Neural cell (in vitro differentiated cells): ENCODE measurements at regions not wholly inside any gene's neighbourhood (a gene's known extent, or its start where the extent isn't known, plus 50 kb on each side); places are given as distances from the start of the nearest gene placed in this dataset.

Experiments used
- H2AFZ ChIP-seq: fragments of 200-600, 300-800 bp; sonication (generic), shearing (Covaris generic); 2 replicates; pipeline ENCODE4 v1.6.0; 2014; ENCODE audit warnings: low read depth, mild to moderate bottlenecking, antibody characterized with exemption, low read length, moderate library complexity
- H3F3A ChIP-seq: fragments of 200-600 bp; shearing (Covaris generic); 2 replicates; pipeline ENCODE4 v1.6.1; 2016; ENCODE audit warnings: mild to moderate bottlenecking, moderate library complexity, mixed read lengths, antibody characterized with exemption, low read length; ENCODE audit not compliant: insufficient read depth, poor library complexity, severe bottlenecking
- H3K27ac ChIP-seq: fragments of 200-600, 300-800 bp; sonication (generic), shearing (Covaris generic); 2 replicates; pipeline ENCODE4 v1.5.1; 2014; ENCODE audit warnings: mild to moderate bottlenecking, low read length, moderate library complexity
- H3K27me3 ChIP-seq: fragments of 300-800, 200-600 bp; sonication (generic), shearing (Covaris generic); 2 replicates; pipeline ENCODE4 v1.6.0; 2014; ENCODE audit warnings: mild to moderate bottlenecking, low read depth, low read length, moderate library complexity; ENCODE audit not compliant: insufficient read depth
- H3K36me3 ChIP-seq: fragments of 300-800, 200-600 bp; sonication (generic), shearing (Covaris generic); 2 replicates; pipeline ENCODE4 v1.5.1; 2014; ENCODE audit warnings: mild to moderate bottlenecking, antibody characterized with exemption, low read length, moderate library complexity; ENCODE audit not compliant: insufficient read depth
- H3K4me2 ChIP-seq: fragments of 300-800, 200-600 bp; sonication (generic), shearing (Covaris generic); 2 replicates; pipeline ENCODE4 v1.6.0; 2014; ENCODE audit warnings: mild to moderate bottlenecking, low read length
- H3K4me3 ChIP-seq: fragments of 300-800, 200-600 bp; sonication (generic), shearing (Covaris generic); 2 replicates; pipeline ENCODE4 v1.5.1; 2014; ENCODE audit warnings: mild to moderate bottlenecking, low read length, moderate library complexity
- H3K79me2 ChIP-seq: fragments of 200-600 bp; shearing (Covaris generic); replicated peaks from 2 replicates; pipeline ENCODE4 v1.6.0; 2014; ENCODE audit warnings: mild to moderate bottlenecking, low read length, moderate library complexity; ENCODE audit not compliant: insufficient read depth
- H3K9ac ChIP-seq: fragments of 300-800, 200-600 bp; sonication (generic), shearing (Covaris generic); 2 replicates; pipeline ENCODE4 v1.6.1; 2016; ENCODE audit warnings: mild to moderate bottlenecking, low read length, mixed read lengths
- H3K9me2 ChIP-seq: fragments of 200-600 bp; shearing (Covaris generic); 2 replicates; pipeline ENCODE4 v1.6.1; 2016; ENCODE audit warnings: mild to moderate bottlenecking, low read length, mixed read lengths; ENCODE audit not compliant: insufficient read depth
- H3K9me3 ChIP-seq: fragments of 200-600, 300-800 bp; sonication (generic), shearing (Covaris generic); 2 replicates; pipeline ENCODE4 v1.6.1; 2016; ENCODE audit warnings: mild to moderate bottlenecking, mixed run types, low read length, moderate library complexity, mixed read lengths
- H4K20me1 ChIP-seq: fragments of 200-600 bp; shearing (Covaris generic); 2 replicates; pipeline ENCODE4 v1.6.1; 2016; ENCODE audit warnings: mild to moderate bottlenecking, mixed run types; ENCODE audit not compliant: insufficient read depth
- CTCF ChIP-seq: fragments of 450-650 bp; IDR thresholded peaks from 2 replicates; pipeline ENCODE4 v1.5.1; 2014; ENCODE audit warnings: antibody characterized with exemption, mild to moderate bottlenecking, moderate library complexity; ENCODE audit not compliant: poor library complexity, severe bottlenecking
- EZH2 ChIP-seq: fragments of 200-600, 300-800 bp; shearing (Covaris generic), sonication (generic); IDR thresholded peaks from 2 replicates; pipeline ENCODE4 v1.6.1; 2014; ENCODE audit warnings: antibody characterized with exemption, low read length, borderline replicate concordance, mild to moderate bottlenecking; ENCODE audit not compliant: insufficient read depth, poor library complexity, severe bottlenecking
- MXI1 ChIP-seq: fragments of 450-650 bp; conservative IDR thresholded peaks from 2 replicates; pipeline ENCODE4 v1.6.1; 2014; ENCODE audit warnings: antibody characterized with exemption, mild to moderate bottlenecking; ENCODE audit not compliant: poor library complexity, severe bottlenecking
- POLR2AphosphoS5 ChIP-seq: IDR thresholded peaks from 2 replicates; pipeline ENCODE4 v1.6.1; 2012
- RAD21 ChIP-seq: fragments of 450-650 bp; conservative IDR thresholded peaks from 2 replicates; pipeline ENCODE4 v1.6.1; 2014; ENCODE audit warnings: antibody characterized with exemption, mild to moderate bottlenecking, moderate library complexity
- SMC3 ChIP-seq: fragments of 450-650 bp; conservative IDR thresholded peaks from 2 replicates; pipeline ENCODE4 v1.6.1; 2014; ENCODE audit warnings: antibody characterized with exemption, mild to moderate bottlenecking, moderate library complexity; ENCODE audit not compliant: poor library complexity
- TAF1 ChIP-seq: IDR thresholded peaks from 2 replicates; pipeline ENCODE4 v1.6.1; 2012; ENCODE audit warnings: low read depth

GRCh38 chr7:79855172-79855571, 279.5 kb upstream of the GNAI1 start:
- no peaks in the 10 kb centered on the region for H3K9me2 ChIP-seq
- no peak for TF ChIP-seq TAF1
- no peak for TF ChIP-seq POLR2AphosphoS5
- TF ChIP-seq MXI1: no peak
- TF ChIP-seq CTCF: no peak
- no peak for TF ChIP-seq SMC3
- no peak for TF ChIP-seq RAD21
- no peak overlapping the region for H3K27ac ChIP-seq
- no peak overlapping the region for H3K4me2 ChIP-seq
- no peaks in the 10 kb centered on the region for H3F3A ChIP-seq
- H3K36me3 ChIP-seq: no peaks in the 10 kb centered on the region
- H3K9ac ChIP-seq: no peak overlapping the region
- H3K79me2 ChIP-seq: no peaks in the 10 kb centered on the region
- no peaks in the 10 kb centered on the region for H4K20me1 ChIP-seq
- H3K4me3 ChIP-seq: no peak overlapping the region
- no peak overlapping the region for H2AFZ ChIP-seq
- no peaks in the 10 kb centered on the region for H3K27me3 ChIP-seq
- H3K9me3 ChIP-seq: no peaks in the 10 kb centered on the region

GRCh38 chr7:79854621-79855020, 280.0 kb upstream of the GNAI1 start:
- Histone ChIP-seq H2AFZ (no peak overlapping the region), H3F3A (no peaks in the 10 kb centered on the region), H3K27me3 (no peaks in the 10 kb centered on the region), H3K9ac (no peak overlapping the region), H3K79me2 (no peaks in the 10 kb centered on the region), H3K4me2 (no peak overlapping the region), H3K9me2 (no peaks in the 10 kb centered on the region), H3K4me3 (no peak overlapping the region), H4K20me1 (no peaks in the 10 kb centered on the region), H3K27ac (no peak overlapping the region), H3K36me3 (no peaks in the 10 kb centered on the region), H3K9me3 (no peaks in the 10 kb centered on the region)
- TF ChIP-seq RAD21 (no peak), EZH2 (no peak), POLR2AphosphoS5 (no peak)

- no peaks in the 10 kb centered on the region for H3K9me2 ChIP-seq
- no peak for TF ChIP-seq CTCF
- no peak for TF ChIP-seq RAD21
- TF ChIP-seq MXI1: no peak
Observed at GRCh38 chr7:79837915-79838314, 296.7 kb upstream of the GNAI1 start.

More at GRCh38 chr7:79837915-79838314, 296.7 kb upstream of the GNAI1 start:
- no peak overlapping the region for H3K4me2 ChIP-seq
- no peak overlapping the region for H3K9ac ChIP-seq
- no peaks in the 10 kb centered on the region for H3F3A ChIP-seq
- H3K9me3 ChIP-seq: no peaks in the 10 kb centered on the region
- H2AFZ ChIP-seq: no peak overlapping the region
- H3K36me3 ChIP-seq: no peaks in the 10 kb centered on the region
- no peak overlapping the region for H3K27ac ChIP-seq
- no peaks in the 10 kb centered on the region for H3K79me2 ChIP-seq
- H4K20me1 ChIP-seq: no peaks in the 10 kb centered on the region
- no peaks in the 10 kb centered on the region for H3K27me3 ChIP-seq
- no peak overlapping the region for H3K4me3 ChIP-seq
